ENCODE measurements at regions not wholly inside any gene's neighbourhood (a gene's known extent, or its start where the extent isn't known, plus 50 kb on each side); places are given as distances from the start of the nearest gene placed in this dataset.

DNA sequence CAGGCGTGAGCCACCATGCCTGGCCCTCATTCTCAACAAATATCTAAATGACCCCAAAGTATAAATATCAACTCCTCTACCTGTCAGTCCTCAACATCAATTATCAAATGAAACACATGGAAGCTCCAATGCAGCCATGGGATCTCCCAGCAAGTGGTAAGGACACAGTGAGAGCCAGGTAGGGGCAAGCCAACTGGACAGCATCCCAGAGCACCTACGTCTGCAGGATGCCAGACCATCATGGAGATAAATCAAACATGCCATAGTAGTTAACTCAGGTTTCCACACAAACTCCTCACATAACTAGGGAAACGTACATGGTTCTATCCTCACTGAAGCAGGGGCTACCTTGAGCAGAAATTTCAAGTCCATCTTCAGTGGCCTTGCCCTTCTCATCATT lies 159.9 kb upstream of the MED14 start:
- ChIA-PET POLR2A (no interaction called here), CTCF (interaction anchor here (1.1 kb wide), 1 partner anchor 17 kb away, joined by 7 read pairs; no protein-coding TSS in a partner anchor)
- TF ChIP-seq ZNF776 (tag by site-specific recombination; IDR thresholded peaks at IDR 0.05; ENCODE audit: borderline replicate concordance) = no peak
- no peak for TF ChIP-seq ZFP69B (tag by site-specific recombination; IDR thresholded peaks at IDR 0.05)

DNA sequence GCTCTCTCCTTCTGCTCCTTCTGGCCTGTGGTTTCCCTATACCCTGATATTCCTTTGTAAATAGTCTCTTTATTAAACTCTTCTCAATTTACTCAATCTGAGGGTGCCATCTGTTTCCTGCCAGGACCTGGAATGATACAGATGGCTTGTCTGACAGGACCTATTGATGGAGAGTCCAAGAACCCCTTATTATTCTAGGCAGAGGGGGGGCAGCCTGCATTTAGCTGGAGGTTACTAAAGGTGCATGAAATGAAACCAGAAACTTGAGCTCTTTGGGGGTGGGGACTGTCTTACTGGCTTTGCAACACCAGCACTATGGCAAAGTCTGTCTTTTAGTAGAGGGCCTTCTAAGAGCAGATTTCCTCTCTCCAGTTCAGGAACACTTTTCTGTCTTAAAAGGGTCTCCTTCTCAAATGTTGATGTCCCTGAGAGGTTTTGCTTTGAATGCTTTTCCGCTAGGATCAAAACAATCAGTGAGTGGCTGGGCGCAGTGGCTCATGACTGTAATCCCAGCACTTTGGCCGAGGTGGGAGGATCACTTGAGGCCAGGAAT lies 162.5 kb upstream of the MED14 start:
- POLR2A ChIA-PET = no interaction called here

More for the DNA sequence above, 159.9 kb upstream of the MED14 start:
- H3K27ac ChIP-seq (ENCODE audit: extremely low read depth, low read depth, low read length) = no peak overlapping the region
- H3K4me1 ChIP-seq (ENCODE audit: control insufficient read depth, insufficient read depth, low read length) = peaks cover 7% of the 10 kb centered on the region; the same call in 1 of the 2 replicates
- no peak overlapping the region for H3K4me3 ChIP-seq (ENCODE audit: low read depth, low read length)
- peaks cover 2% of the 10 kb centered on the region for H3K9me3 ChIP-seq (ENCODE audit: control insufficient read depth, insufficient read depth, low read depth, low read length)
- no peaks in the 10 kb centered on the region for H3K36me3 ChIP-seq (ENCODE audit: control insufficient read depth in 2 of 2, insufficient read depth in 1 of 2, low read length in 2 of 2)

More for the DNA sequence above, 162.5 kb upstream of the MED14 start:
- no peak overlapping the region for H3K4me3 ChIP-seq (ENCODE audit: low read depth, low read length)
- CTCF ChIA-PET = interaction anchor here (0.7 to 0.9 kb wide), 2 partner anchors 20 to 246 kb away, joined by 3 read pairs; no protein-coding TSS in a partner anchor
- peaks cover 7% of the 10 kb centered on the region; the same call in 1 of the 2 replicates for H3K4me1 ChIP-seq (ENCODE audit: control insufficient read depth, insufficient read depth, low read length)
- no peaks in the 10 kb centered on the region for H3K9me3 ChIP-seq (ENCODE audit: control insufficient read depth, insufficient read depth, low read depth, low read length)
- no peak for TF ChIP-seq ZNF76 (tag by site-specific recombination; IDR thresholded peaks at IDR 0.05; ENCODE audit: borderline replicate concordance, low read depth)
- TF ChIP-seq, protein P1, sequence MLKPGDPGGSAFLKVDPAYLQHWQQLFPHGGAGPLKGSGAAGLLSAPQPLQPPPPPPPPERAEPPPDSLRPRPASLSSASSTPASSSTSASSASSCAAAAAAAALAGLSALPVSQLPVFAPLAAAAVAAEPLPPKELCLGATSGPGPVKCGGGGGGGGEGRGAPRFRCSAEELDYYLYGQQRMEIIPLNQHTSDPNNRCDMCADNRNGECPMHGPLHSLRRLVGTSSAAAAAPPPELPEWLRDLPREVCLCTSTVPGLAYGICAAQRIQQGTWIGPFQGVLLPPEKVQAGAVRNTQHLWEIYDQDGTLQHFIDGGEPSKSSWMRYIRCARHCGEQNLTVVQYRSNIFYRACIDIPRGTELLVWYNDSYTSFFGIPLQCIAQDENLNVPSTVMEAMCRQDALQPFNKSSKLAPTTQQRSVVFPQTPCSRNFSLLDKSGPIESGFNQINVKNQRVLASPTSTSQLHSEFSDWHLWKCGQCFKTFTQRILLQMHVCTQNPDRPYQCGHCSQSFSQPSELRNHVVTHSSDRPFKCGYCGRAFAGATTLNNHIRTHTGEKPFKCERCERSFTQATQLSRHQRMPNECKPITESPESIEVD (tag by site-specific recombination; IDR thresholded peaks at IDR 0.05) = no peak
- TF ChIP-seq, protein P2, sequence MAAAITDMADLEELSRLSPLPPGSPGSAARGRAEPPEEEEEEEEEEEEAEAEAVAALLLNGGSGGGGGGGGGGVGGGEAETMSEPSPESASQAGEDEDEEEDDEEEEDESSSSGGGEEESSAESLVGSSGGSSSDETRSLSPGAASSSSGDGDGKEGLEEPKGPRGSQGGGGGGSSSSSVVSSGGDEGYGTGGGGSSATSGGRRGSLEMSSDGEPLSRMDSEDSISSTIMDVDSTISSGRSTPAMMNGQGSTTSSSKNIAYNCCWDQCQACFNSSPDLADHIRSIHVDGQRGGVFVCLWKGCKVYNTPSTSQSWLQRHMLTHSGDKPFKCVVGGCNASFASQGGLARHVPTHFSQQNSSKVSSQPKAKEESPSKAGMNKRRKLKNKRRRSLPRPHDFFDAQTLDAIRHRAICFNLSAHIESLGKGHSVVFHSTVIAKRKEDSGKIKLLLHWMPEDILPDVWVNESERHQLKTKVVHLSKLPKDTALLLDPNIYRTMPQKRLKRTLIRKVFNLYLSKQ (tag by site-specific recombination; IDR thresholded peaks at IDR 0.05; ENCODE audit: borderline replicate concordance) = no peak
- TF ChIP-seq YY2 (tag by site-specific recombination; IDR thresholded peaks at IDR 0.05) = no peak
- no peak for TF ChIP-seq ZNF112 (tag by site-specific recombination; IDR thresholded peaks at IDR 0.05)
- no peak for TF ChIP-seq ZNF707 (tag by site-specific recombination; IDR thresholded peaks at IDR 0.05)
- no peak for TF ChIP-seq ZNF16 (tag by site-specific recombination; IDR thresholded peaks at IDR 0.05; ENCODE audit: low read depth)
- no peak for TF ChIP-seq ZNF214 (tag by site-specific recombination; IDR thresholded peaks at IDR 0.05; ENCODE audit: borderline replicate concordance)
- TF ChIP-seq ZSCAN23 (tag by site-specific recombination; IDR thresholded peaks at IDR 0.05) = no peak
- TF ChIP-seq, protein P3, sequence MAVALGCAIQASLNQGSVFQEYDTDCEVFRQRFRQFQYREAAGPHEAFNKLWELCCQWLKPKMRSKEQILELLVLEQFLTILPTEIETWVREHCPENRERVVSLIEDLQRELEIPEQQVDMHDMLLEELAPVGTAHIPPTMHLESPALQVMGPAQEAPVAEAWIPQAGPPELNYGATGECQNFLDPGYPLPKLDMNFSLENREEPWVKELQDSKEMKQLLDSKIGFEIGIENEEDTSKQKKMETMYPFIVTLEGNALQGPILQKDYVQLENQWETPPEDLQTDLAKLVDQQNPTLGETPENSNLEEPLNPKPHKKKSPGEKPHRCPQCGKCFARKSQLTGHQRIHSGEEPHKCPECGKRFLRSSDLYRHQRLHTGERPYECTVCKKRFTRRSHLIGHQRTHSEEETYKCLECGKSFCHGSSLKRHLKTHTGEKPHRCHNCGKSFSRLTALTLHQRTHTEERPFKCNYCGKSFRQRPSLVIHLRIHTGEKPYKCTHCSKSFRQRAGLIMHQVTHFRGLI (tag by site-specific recombination; IDR thresholded peaks at IDR 0.05) = no peak
- TF ChIP-seq ZNF747 (tag by site-specific recombination; IDR thresholded peaks at IDR 0.05) = no peak
- TF ChIP-seq, protein P4, sequence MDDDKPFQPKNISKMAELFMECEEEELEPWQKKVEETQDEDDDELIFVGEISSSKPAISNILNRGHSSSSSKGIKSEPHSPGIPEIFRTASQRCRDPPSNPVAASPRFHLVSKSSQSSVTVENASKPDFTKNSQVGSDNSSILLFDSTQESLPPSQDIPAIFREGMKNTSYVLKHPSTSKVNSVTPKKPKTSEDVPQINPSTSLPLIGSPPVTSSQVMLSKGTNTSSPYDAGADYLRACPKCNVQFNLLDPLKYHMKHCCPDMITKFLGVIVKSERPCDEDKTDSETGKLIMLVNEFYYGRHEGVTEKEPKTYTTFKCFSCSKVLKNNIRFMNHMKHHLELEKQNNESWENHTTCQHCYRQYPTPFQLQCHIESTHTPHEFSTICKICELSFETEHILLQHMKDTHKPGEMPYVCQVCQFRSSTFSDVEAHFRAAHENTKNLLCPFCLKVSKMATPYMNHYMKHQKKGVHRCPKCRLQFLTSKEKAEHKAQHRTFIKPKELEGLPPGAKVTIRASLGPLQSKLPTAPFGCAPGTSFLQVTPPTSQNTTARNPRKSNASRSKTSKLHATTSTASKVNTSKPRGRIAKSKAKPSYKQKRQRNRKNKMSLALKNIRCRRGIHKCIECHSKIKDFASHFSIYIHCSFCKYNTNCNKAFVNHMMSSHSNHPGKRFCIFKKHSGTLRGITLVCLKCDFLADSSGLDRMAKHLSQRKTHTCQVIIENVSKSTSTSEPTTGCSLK (tag by site-specific recombination; IDR thresholded peaks at IDR 0.05) = no peak
- no peak for TF ChIP-seq ZNF514 (tag by site-specific recombination; IDR thresholded peaks at IDR 0.05)
- TF ChIP-seq, protein P5, sequence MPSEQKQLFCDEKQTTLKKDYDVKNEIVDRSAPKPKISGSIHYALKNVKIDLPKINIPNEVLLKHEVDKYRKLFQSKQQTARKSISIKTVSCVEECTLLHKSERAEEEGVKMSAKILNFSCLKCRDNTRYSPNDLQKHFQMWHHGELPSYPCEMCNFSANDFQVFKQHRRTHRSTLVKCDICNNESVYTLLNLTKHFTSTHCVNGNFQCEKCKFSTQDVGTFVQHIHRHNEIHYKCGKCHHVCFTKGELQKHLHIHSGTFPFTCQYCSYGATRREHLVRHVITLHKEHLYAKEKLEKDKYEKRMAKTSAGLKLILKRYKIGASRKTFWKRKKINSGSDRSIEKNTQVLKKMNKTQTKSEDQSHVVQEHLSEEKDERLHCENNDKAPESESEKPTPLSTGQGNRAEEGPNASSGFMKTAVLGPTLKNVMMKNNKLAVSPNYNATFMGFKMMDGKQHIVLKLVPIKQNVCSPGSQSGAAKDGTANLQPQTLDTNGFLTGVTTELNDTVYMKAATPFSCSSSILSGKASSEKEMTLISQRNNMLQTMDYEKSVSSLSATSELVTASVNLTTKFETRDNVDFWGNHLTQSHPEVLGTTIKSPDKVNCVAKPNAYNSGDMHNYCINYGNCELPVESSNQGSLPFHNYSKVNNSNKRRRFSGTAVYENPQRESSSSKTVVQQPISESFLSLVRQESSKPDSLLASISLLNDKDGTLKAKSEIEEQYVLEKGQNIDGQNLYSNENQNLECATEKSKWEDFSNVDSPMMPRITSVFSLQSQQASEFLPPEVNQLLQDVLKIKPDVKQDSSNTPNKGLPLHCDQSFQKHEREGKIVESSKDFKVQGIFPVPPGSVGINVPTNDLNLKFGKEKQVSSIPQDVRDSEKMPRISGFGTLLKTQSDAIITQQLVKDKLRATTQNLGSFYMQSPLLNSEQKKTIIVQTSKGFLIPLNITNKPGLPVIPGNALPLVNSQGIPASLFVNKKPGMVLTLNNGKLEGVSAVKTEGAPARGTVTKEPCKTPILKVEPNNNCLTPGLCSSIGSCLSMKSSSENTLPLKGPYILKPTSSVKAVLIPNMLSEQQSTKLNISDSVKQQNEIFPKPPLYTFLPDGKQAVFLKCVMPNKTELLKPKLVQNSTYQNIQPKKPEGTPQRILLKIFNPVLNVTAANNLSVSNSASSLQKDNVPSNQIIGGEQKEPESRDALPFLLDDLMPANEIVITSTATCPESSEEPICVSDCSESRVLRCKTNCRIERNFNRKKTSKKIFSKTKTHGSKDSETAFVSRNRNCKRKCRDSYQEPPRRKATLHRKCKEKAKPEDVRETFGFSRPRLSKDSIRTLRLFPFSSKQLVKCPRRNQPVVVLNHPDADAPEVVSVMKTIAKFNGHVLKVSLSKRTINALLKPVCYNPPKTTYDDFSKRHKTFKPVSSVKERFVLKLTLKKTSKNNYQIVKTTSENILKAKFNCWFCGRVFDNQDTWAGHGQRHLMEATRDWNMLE (tag by site-specific recombination; conservative IDR thresholded peaks at IDR 0.05; ENCODE audit: low read depth) = no peak
- no peaks in the 10 kb centered on the region for H3K36me3 ChIP-seq (ENCODE audit: control insufficient read depth in 2 of 2, insufficient read depth in 1 of 2, low read length in 2 of 2)
- H3K27ac ChIP-seq (ENCODE audit: extremely low read depth, low read depth, low read length) = no peak overlapping the region

All from HEK293 (cell line).